Motor neuron (in vitro differentiated cells): ENCODE measurements at regions not wholly inside any gene's neighbourhood (a gene's known extent, or its start where the extent isn't known, plus 50 kb on each side); places are given as distances from the start of the nearest gene placed in this dataset.

Experiments
- ATAC-seq, 8 experiments: fragments of 200-7000 bp; cut with Tn5 transposase; replicated peaks in 6 of 8; 2 replicates each; pipeline ENCODE4 v1.8.0; 2021; ENCODE audit warnings: mild to moderate bottlenecking in 8 of 8, moderate library complexity in 8 of 8
- H3K27ac ChIP-seq, 2 donors: fragments of 250-450 bp; sonication (Bioruptor Pico); 2 replicates each; pipeline ENCODE4 v1.9.0; 2021; ENCODE audit warnings: antibody characterized with exemption in 2 of 2, mild to moderate bottlenecking in 2 of 2, moderate library complexity in 1 of 2
- H3K4me1 ChIP-seq, 2 donors: fragments of 250-450 bp; sonication (Bioruptor Pico); replicated peaks in 1 of 2; 2 replicates each; pipeline ENCODE4 v1.6.1; 2021; ENCODE audit warnings: antibody characterized with exemption in 2 of 2, mild to moderate bottlenecking in 2 of 2, moderate library complexity in 1 of 2
- H3K4me3 ChIP-seq, 5 donors: fragments of 250-450 bp; sonication (Bioruptor Pico); 2 replicates each; pipeline ENCODE4 v1.9.0; 2021; ENCODE audit warnings: antibody characterized with exemption in 5 of 5, mild to moderate bottlenecking in 5 of 5, moderate library complexity in 4 of 5
- WGBS, 10 experiments: fragments of 450-650 bp; shearing (Covaris generic); methylation state at CpG; one replicate each; pipeline ENCODE4 v1.0.0; 2022; 5-methylcytosine and 5-hydroxymethylcytosine counted together
- in situ Hi-C, 9 experiments: fragments of 400-800 bp; cut with MboI; loops; one replicate each; pipeline ENCODE4 v1.15.0; 2021; ENCODE audit warnings: low sequenced_read_pairs in 9 of 9, low pct_unique_long_range_greater_than_20kb in 2 of 9; ENCODE audit not compliant: unreplicated experiment in 9 of 9

- in situ Hi-C loops: no loop called here
- Histone ChIP-seq H3K27ac (no peak overlapping the region), H3K4me3 (no peak overlapping the region), H3K4me1 (peaks cover 0 to 5% of the 10 kb centered on the region in 2 donors)
- 100% methylated on average over 1 of the region's 1 CpG; no CpG with 5 or more reads in 9 of the 10 experiments for WGBS, 10 experiments
- ATAC-seq: no peak
Measured at GRCh38 chr3:132961991-132962390, 76.2 kb upstream of the TMEM108 start.

GRCh38 chr3:132953683-132954082 is 84.5 kb upstream of the TMEM108 start:
- no peak overlapping the region for H3K27ac ChIP-seq
- in situ Hi-C loops: no loop called here
- no peaks in the 10 kb centered on the region for H3K4me1 ChIP-seq
- WGBS, 10 experiments: 0 to 100% (median 89%) methylated on average over 1 of the region's 1 CpG; no CpG with 5 or more reads in 5 of the 10 experiments
- ATAC-seq: no peak
- H3K4me3 ChIP-seq: no peak overlapping the region

- ATAC-seq: no peak
- WGBS, 10 experiments: 0 to 90% (median 54%) methylated on average over 1 of the region's 1 CpG; no CpG with 5 or more reads in 2 of the 10 experiments
- Histone ChIP-seq H3K4me1 (no peaks in the 10 kb centered on the region), H3K27ac (no peak overlapping the region), H3K4me3 (no peak overlapping the region)
- in situ Hi-C loops: no loop called here
Measured at GRCh38 chr3:132927896-132928295, 110.3 kb upstream of the TMEM108 start.

GRCh38 chr3:132926098-132926497 is 112.1 kb upstream of the TMEM108 start:
- H3K4me3 ChIP-seq: no peak overlapping the region
- no peak overlapping the region for H3K27ac ChIP-seq
- no peaks in the 10 kb centered on the region for H3K4me1 ChIP-seq
- WGBS, 10 experiments: 50 to 100% (median 91%) methylated on average over 1 to 2 of the region's 2 CpGs; no CpG with 5 or more reads in 2 of the 10 experiments
- in situ Hi-C loops: no loop called here
- no peak for ATAC-seq

GRCh38 chr3:132925256-132925930 is 112.8 kb upstream of the TMEM108 start:
- Histone ChIP-seq H3K4me3 (no peak overlapping the region), H3K27ac (no peak overlapping the region), H3K4me1 (no peaks in the 10 kb centered on the region)
- in situ Hi-C loops: no loop called here
- 20 to 98% (median 76%) methylated on average over 1 to 4 of the region's 4 CpGs; no CpG with 5 or more reads in 1 of the 10 experiments for WGBS, 10 experiments
- ATAC-seq: no peak

GRCh38 chr3:132916096-132916495 is 122.1 kb upstream of the TMEM108 start:
- Histone ChIP-seq H3K27ac (no peak overlapping the region), H3K4me1 (no peaks in the 10 kb centered on the region), H3K4me3 (no peak overlapping the region)
- in situ Hi-C loops: loop anchor here in 1 of 9 experiments (25.0 kb wide), 1 partner anchor 471 kb away; no protein-coding TSS in a partner anchor
- no peak for ATAC-seq
- 0 to 88% (median 45%) methylated on average over 1 of the region's 1 CpG; no CpG with 5 or more reads in 2 of the 10 experiments for WGBS, 10 experiments

- Histone ChIP-seq H3K27ac (no peak overlapping the region), H3K4me1 (no peaks in the 10 kb centered on the region), H3K4me3 (no peak overlapping the region)
- peak in 1 of 8 experiments; percentile 28 for ATAC-seq
- in situ Hi-C loops: loop anchor here in 1 of 9 experiments (25.0 kb wide), 1 partner anchor 475 kb away; no protein-coding TSS in a partner anchor
- WGBS, 10 experiments: 10 to 100% (median 94%) methylated on average over 1 to 3 of the region's 3 CpGs; no CpG with 5 or more reads in 3 of the 10 experiments
Measured at GRCh38 chr3:132912416-132912753, 125.8 kb upstream of the TMEM108 start.

GRCh38 chr3:132911741-132912415 is 126.3 kb upstream of the TMEM108 start:
- WGBS, 10 experiments: 4 to 100% (median 86%) methylated on average over 2 to 4 of the region's 4 CpGs
- peak in 1 of 8 experiments; percentile 40 for ATAC-seq
- Histone ChIP-seq H3K27ac (no peak overlapping the region), H3K4me1 (no peaks in the 10 kb centered on the region), H3K4me3 (no peak overlapping the region)
- in situ Hi-C loops: loop anchor here in 1 of 9 experiments (25.0 kb wide), 1 partner anchor 475 kb away; no protein-coding TSS in a partner anchor

- H3K4me3 ChIP-seq: no peak overlapping the region
- in situ Hi-C loops: loop anchor here in 1 of 9 experiments (25.0 kb wide), 1 partner anchor 480 kb away; no protein-coding TSS in a partner anchor
- no peaks in the 10 kb centered on the region for H3K4me1 ChIP-seq
- 0 to 100% (median 86%) methylated on average over 1 to 8 of the region's 10 CpGs; no CpG with 5 or more reads in 3 of the 10 experiments for WGBS, 10 experiments
- no peak overlapping the region for H3K27ac ChIP-seq
- ATAC-seq: no peak
Measured at GRCh38 chr3:132907293-132907692, 130.9 kb upstream of the TMEM108 start.

- no peak for ATAC-seq
Measured at GRCh38 chr3:132900481-132900880, 137.7 kb upstream of the TMEM108 start.

GRCh38 chr3:132898141-132898540 is 140.1 kb upstream of the TMEM108 start:
- 10 to 100% (median 86%) methylated on average over 1 to 5 of the region's 5 CpGs for WGBS, 10 experiments
- in situ Hi-C loops: no loop called here
- H3K4me1 ChIP-seq: no peaks in the 10 kb centered on the region
- no peak for ATAC-seq
- H3K27ac ChIP-seq: no peak overlapping the region
- no peak overlapping the region for H3K4me3 ChIP-seq

More at GRCh38 chr3:132900481-132900880, 137.7 kb upstream of the TMEM108 start:
- H3K27ac ChIP-seq: no peak overlapping the region
- no peak overlapping the region for H3K4me3 ChIP-seq
- in situ Hi-C loops: loop anchor here in 1 of 9 experiments (25.0 kb wide), 1 partner anchor 487 kb away; no protein-coding TSS in a partner anchor
- H3K4me1 ChIP-seq: no peaks in the 10 kb centered on the region

GRCh38 chr3:132892956-132893355 is 145.2 kb upstream of the TMEM108 start:
- Histone ChIP-seq H3K4me1 (no peaks in the 10 kb centered on the region), H3K27ac (no peak overlapping the region), H3K4me3 (no peak overlapping the region)
- ATAC-seq: no peak
- in situ Hi-C loops: no loop called here
- WGBS, 10 experiments: 0 to 100% (median 83%) methylated on average over 1 to 3 of the region's 3 CpGs; no CpG with 5 or more reads in 1 of the 10 experiments

GRCh38 chr3:132881756-132882409 is 156.3 kb upstream of the TMEM108 start:
- WGBS, 10 experiments: 0 to 88% (median 50%) methylated on average over 1 to 3 of the region's 5 CpGs; no CpG with 5 or more reads in 3 of the 10 experiments
- in situ Hi-C loops: no loop called here
- no peaks in the 10 kb centered on the region for H3K4me1 ChIP-seq
- H3K4me3 ChIP-seq: no peak overlapping the region
- no peak for ATAC-seq
- no peak overlapping the region for H3K27ac ChIP-seq
